Panc1 (cell line): ENCODE measurements at regions not wholly inside any gene's neighbourhood (a gene's known extent, or its start where the extent isn't known, plus 50 kb on each side); places are given as distances from the start of the nearest gene placed in this dataset.
A peak's percentile ranks its signal among the peaks of the same experiment; 100 is the strongest.

Experiments used
- ATAC-seq: fragments of 200-7000 bp; cut with Tn5 transposase; 2 replicates; pipeline ENCODE4 v1.9.1; 2020; ENCODE audit warnings: mild to moderate bottlenecking, moderate library complexity
- BruUV-seq: library from RNA; stranded (reverse); fragments of 400-500 nt; replicated peaks from 2 replicates; lab custom pipeline; 2021; lab: Mats Ljungman, UMichigan
- CTCF ChIA-PET: fragments of 300-600 bp; sonication (Branson Sonifier 250); formaldehyde crosslinking; loops from one replicate; lab custom pipeline; 2022; ENCODE audit warnings: antibody characterized with exemption; lab: Charles Lee
- POLR2A ChIA-PET: fragments of 300-600 bp; sonication (Branson Sonifier 250); formaldehyde crosslinking; loops from one replicate; lab custom pipeline; 2022; ENCODE audit warnings: antibody characterized with exemption; lab: Charles Lee
- DNase-seq: peaks from one replicate; pipeline ENCODE4 v3.0.0-alpha.2; 2010; ENCODE audit warnings: low read depth, low spot score
- H3K27ac ChIP-seq: 2 replicates; pipeline ENCODE4 v1.5.1; 2011; ENCODE audit warnings: mild to moderate bottlenecking, low read length, inconsistent platforms
- H3K27me3 ChIP-seq: fragments of 200-500 bp; sonication (Bioruptor generic); 2 replicates; pipeline ENCODE4 v1.6.0; 2014; ENCODE audit warnings: low read length, inconsistent platforms; ENCODE audit not compliant: control insufficient read depth, insufficient read depth
- H3K36me3 ChIP-seq: fragments of 200-500 bp; sonication (Bioruptor generic); 2 replicates; pipeline ENCODE4 v1.5.1; 2014; ENCODE audit warnings: inconsistent platforms, mild to moderate bottlenecking, low read length, moderate library complexity; ENCODE audit not compliant: control insufficient read depth, insufficient read depth
- H3K4me1 ChIP-seq: 2 replicates; pipeline ENCODE4 v1.5.1; 2011; ENCODE audit warnings: inconsistent platforms, mild to moderate bottlenecking, low read length, moderate library complexity; ENCODE audit not compliant: control insufficient read depth, insufficient read depth
- H3K4me3 ChIP-seq, 2 experiments: 2 replicates each; pipeline ENCODE4 v1.5.1; 2011 to 2012; ENCODE audit warnings: low read depth in 2 of 2, low read length in 2 of 2, mild to moderate bottlenecking in 2 of 2, inconsistent platforms in 1 of 2, moderate library complexity in 1 of 2
- H3K9me3 ChIP-seq: fragments of 200-500 bp; sonication (Bioruptor generic); 2 replicates; pipeline ENCODE4 v1.5.1; 2014; ENCODE audit warnings: low read depth, mild to moderate bottlenecking, inconsistent platforms, low read length, moderate library complexity; ENCODE audit not compliant: control insufficient read depth, insufficient read depth
- SIN3A ChIP-seq: IDR thresholded peaks from 2 replicates; pipeline ENCODE4 v1.6.1; 2012; ENCODE audit warnings: low read depth, mild to moderate bottlenecking, low read length, moderate library complexity, borderline replicate concordance; ENCODE audit not compliant: insufficient read depth
- in situ Hi-C: cut with HindIII; loops from 2 replicates; pipeline ENCODE4 v1.10.0; 2016; ENCODE audit warnings: low sequenced_read_pairs, low pct_unique_long_range_greater_than_20kb
- intact Hi-C: fragments of 100-400 bp; cut with micrococcal nuclease; formaldehyde crosslinking; loops from one replicate; pipeline ENCODE4 v1.10.0; 2022; ENCODE audit not compliant: unreplicated experiment
- TF ChIP-seq, protein P1 (sequence below), 2 experiments: IDR thresholded peaks; 2 replicates each; pipeline ENCODE4 v1.6.1; 2011 to 2012; ENCODE audit warnings: low read depth in 2 of 2, control low read depth in 1 of 2, low read length in 1 of 2, mild to moderate bottlenecking in 1 of 2, moderate library complexity in 1 of 2; ENCODE audit not compliant: insufficient read depth in 1 of 2
- TF ChIP-seq, protein P2 (sequence below): fragments of 450-650 bp; IDR thresholded peaks from 2 replicates; pipeline ENCODE4 v1.5.1; 2017; ENCODE audit warnings: mild to moderate bottlenecking

DNA sequence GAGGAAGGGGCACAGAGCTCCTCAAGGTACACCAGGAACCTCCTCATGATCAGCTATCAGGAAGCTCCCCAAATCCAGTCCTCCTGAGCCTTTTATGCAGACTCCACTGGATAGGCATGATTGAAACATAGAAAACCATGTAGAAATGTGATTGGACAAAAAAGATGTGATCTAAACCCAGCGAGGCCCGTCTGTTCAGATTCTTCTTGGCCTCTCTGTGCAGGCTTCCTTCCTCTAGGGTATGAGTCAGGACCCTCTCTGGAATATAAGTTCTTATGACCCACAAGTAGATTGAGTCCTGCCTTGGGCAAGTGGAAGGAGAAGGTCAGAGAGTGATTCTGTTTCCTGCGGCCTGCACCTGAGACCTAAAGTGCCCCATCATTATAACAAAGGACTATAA lies 166.3 kb downstream of the PHLDA1 start:
- peak overlapping the region; percentile 97 for H3K27ac ChIP-seq
- H3K36me3 ChIP-seq, result no peaks in the 10 kb centered on the region
- CTCF ChIA-PET, result no interaction called here
- in situ Hi-C loops, result no loop called here
- intact Hi-C loops, result loop anchor here (10.0 kb wide), 2 partner anchors 109 to 141 kb away; no protein-coding TSS in a partner anchor
- TF ChIP-seq, protein P1, sequence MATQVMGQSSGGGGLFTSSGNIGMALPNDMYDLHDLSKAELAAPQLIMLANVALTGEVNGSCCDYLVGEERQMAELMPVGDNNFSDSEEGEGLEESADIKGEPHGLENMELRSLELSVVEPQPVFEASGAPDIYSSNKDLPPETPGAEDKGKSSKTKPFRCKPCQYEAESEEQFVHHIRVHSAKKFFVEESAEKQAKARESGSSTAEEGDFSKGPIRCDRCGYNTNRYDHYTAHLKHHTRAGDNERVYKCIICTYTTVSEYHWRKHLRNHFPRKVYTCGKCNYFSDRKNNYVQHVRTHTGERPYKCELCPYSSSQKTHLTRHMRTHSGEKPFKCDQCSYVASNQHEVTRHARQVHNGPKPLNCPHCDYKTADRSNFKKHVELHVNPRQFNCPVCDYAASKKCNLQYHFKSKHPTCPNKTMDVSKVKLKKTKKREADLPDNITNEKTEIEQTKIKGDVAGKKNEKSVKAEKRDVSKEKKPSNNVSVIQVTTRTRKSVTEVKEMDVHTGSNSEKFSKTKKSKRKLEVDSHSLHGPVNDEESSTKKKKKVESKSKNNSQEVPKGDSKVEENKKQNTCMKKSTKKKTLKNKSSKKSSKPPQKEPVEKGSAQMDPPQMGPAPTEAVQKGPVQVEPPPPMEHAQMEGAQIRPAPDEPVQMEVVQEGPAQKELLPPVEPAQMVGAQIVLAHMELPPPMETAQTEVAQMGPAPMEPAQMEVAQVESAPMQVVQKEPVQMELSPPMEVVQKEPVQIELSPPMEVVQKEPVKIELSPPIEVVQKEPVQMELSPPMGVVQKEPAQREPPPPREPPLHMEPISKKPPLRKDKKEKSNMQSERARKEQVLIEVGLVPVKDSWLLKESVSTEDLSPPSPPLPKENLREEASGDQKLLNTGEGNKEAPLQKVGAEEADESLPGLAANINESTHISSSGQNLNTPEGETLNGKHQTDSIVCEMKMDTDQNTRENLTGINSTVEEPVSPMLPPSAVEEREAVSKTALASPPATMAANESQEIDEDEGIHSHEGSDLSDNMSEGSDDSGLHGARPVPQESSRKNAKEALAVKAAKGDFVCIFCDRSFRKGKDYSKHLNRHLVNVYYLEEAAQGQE (IDR thresholded peaks at IDR 0.05; ENCODE audit: insufficient read depth in 1 of 2, low read depth in 2 of 2, low read length in 1 of 2), result no peak
- no peak for TF ChIP-seq SIN3A
- TF ChIP-seq, protein P2, sequence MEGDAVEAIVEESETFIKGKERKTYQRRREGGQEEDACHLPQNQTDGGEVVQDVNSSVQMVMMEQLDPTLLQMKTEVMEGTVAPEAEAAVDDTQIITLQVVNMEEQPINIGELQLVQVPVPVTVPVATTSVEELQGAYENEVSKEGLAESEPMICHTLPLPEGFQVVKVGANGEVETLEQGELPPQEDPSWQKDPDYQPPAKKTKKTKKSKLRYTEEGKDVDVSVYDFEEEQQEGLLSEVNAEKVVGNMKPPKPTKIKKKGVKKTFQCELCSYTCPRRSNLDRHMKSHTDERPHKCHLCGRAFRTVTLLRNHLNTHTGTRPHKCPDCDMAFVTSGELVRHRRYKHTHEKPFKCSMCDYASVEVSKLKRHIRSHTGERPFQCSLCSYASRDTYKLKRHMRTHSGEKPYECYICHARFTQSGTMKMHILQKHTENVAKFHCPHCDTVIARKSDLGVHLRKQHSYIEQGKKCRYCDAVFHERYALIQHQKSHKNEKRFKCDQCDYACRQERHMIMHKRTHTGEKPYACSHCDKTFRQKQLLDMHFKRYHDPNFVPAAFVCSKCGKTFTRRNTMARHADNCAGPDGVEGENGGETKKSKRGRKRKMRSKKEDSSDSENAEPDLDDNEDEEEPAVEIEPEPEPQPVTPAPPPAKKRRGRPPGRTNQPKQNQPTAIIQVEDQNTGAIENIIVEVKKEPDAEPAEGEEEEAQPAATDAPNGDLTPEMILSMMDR, result no peak
- H3K4me1 ChIP-seq, result peaks cover 27% of the 10 kb centered on the region
- BruUV-seq, result no TSS peak
- no peak for DNase-seq
- H3K9me3 ChIP-seq, result peaks cover 11% of the 10 kb centered on the region; the same call in 1 of the 2 replicates
- ATAC-seq, result no peak
- H3K27me3 ChIP-seq, result no peaks in the 10 kb centered on the region
- no peak overlapping the region for H3K4me3 ChIP-seq
- POLR2A ChIA-PET, result no interaction called here

DNA sequence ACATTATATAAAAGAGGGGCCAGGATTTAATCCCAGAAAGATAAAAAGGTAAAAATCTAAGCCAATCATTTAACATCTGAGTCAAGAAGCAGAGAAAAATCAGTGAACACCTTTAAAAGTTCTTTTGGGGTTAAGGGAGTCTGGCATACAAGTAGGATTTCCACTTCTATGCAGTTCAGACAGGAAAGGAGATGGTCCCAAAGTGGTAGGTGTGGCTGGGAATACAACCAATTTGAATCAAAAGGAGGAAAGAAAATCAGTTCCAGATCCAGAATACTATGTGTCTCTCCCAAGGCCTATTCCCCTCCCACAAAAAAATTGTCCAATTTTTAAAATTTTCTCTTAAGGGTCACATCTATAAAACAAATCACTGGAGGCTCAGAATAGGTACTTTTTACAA lies 167.4 kb downstream of the PHLDA1 start:
- POLR2A ChIA-PET, result no interaction called here
- H3K27me3 ChIP-seq, result no peaks in the 10 kb centered on the region

More for the DNA sequence above, 167.4 kb downstream of the PHLDA1 start:
- H3K36me3 ChIP-seq, result no peaks in the 10 kb centered on the region
- no peak overlapping the region for H3K4me3 ChIP-seq
- TF ChIP-seq, protein P2, result no peak
- no peak for DNase-seq
- peaks cover 20% of the 10 kb centered on the region; the same call in 1 of the 2 replicates for H3K9me3 ChIP-seq
- BruUV-seq, result no TSS peak
- peak overlapping the region; percentile 97 for H3K27ac ChIP-seq
- CTCF ChIA-PET, result no interaction called here
- intact Hi-C loops (loop anchor here (10.0 kb wide), 2 partner anchors 111 to 139 kb away; no protein-coding TSS in a partner anchor), in situ Hi-C loops (no loop called here)
- H3K4me1 ChIP-seq, result peaks cover 27% of the 10 kb centered on the region
- ATAC-seq, result no peak
